GM12864 (cell line): ENCODE measurements at regions not wholly inside any gene's neighbourhood (a gene's known extent, or its start where the extent isn't known, plus 50 kb on each side); places are given as distances from the start of the nearest gene placed in this dataset.

ENCODE experiments used
- DNase-seq: peaks from one replicate; pipeline ENCODE4 v3.0.0-alpha.2; 2011; ENCODE audit warnings: low read depth
- H3K4me3 ChIP-seq: 2 replicates; pipeline ENCODE4 v1.5.1; 2011; ENCODE audit warnings: mild to moderate bottlenecking, low read depth, low read length, control low read depth
- TF ChIP-seq, protein P1 (sequence below): IDR thresholded peaks from 2 replicates; pipeline ENCODE4 v1.5.1; 2011; ENCODE audit warnings: low read depth, mild to moderate bottlenecking, moderate library complexity, low read length, control low read depth, inconsistent platforms; ENCODE audit errors: missing control alignments

DNA sequence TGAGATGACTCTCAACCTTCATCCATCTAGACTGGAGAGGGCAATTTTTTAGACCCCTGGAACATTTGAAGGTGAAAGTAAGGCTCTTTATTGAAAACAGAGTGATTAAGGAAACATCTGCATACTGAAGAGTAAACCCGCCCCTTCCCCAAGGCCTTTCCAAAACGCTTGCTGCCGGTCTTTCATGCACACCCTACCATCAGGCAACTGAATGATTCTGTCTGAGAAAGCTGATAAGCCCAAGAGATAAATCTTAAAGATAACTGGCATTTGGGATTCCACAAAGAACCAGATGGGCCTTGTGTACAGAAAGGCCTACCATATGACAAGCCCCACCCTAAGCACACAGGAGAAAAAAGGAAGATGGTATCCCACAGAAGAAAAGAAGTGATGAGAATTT lies 54.4 kb upstream of the PIK3R1 start:
- H3K4me3 ChIP-seq: no peak overlapping the region
- DNase-seq: no peak
- TF ChIP-seq, protein P1, sequence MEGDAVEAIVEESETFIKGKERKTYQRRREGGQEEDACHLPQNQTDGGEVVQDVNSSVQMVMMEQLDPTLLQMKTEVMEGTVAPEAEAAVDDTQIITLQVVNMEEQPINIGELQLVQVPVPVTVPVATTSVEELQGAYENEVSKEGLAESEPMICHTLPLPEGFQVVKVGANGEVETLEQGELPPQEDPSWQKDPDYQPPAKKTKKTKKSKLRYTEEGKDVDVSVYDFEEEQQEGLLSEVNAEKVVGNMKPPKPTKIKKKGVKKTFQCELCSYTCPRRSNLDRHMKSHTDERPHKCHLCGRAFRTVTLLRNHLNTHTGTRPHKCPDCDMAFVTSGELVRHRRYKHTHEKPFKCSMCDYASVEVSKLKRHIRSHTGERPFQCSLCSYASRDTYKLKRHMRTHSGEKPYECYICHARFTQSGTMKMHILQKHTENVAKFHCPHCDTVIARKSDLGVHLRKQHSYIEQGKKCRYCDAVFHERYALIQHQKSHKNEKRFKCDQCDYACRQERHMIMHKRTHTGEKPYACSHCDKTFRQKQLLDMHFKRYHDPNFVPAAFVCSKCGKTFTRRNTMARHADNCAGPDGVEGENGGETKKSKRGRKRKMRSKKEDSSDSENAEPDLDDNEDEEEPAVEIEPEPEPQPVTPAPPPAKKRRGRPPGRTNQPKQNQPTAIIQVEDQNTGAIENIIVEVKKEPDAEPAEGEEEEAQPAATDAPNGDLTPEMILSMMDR: no peak

DNA sequence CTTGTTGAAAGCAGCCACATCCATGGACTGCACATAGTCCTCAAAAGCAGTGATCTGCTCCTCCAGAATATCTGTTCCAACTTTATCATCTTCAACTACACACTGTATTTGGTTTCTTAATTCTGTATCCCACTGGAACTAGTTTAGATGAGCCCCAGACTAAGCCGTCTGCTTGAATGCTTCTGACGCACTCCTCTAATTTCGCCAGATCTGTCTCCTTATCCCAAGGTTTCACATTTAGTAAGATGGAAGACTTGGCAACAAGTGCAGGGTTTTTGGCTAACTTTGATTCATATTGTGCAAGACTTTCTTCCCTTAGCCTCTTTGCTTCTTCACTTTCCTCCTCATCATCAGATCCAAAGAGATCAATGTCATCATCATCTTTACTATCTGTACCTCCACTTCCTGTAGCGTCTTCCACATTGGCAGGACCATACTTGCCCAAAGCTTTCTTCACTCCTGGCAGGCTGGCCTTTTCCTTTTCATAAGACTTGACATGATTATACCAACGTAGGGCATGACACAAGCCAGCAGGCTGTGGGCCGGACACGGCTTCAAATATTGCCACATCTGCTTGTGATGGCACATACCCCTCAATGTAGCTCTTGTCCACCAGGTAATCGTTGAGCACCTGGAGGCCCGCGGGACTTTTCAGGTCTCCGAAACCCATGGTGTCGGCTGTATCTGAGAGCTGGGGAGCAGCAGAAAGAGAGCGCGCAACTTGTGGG lies 56.2 kb upstream of the PIK3R1 start:
- no peak overlapping the region for H3K4me3 ChIP-seq
- TF ChIP-seq, protein P1: no peak
- DNase-seq: no peak

DNA sequence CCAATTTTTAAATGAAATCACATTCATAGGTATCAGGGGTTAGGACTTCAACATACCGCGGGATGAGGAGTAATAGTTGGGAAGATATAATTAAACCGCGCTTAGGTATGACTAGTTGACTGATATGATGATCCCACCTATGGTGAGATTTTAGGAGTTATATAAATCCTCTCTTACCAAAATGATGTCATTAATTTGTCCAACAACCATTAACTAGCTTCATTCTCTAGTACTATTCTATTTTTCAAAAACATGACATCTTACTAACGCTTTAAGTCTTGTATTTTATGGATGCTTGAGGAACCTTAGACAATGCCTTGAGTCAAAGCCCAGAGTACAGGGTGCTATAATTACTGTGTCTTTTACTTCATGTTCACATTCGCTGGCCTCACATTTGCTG lies 59.6 kb upstream of the PIK3R1 start:
- no peak for DNase-seq
- TF ChIP-seq, protein P1: no peak
- no peak overlapping the region for H3K4me3 ChIP-seq

DNA sequence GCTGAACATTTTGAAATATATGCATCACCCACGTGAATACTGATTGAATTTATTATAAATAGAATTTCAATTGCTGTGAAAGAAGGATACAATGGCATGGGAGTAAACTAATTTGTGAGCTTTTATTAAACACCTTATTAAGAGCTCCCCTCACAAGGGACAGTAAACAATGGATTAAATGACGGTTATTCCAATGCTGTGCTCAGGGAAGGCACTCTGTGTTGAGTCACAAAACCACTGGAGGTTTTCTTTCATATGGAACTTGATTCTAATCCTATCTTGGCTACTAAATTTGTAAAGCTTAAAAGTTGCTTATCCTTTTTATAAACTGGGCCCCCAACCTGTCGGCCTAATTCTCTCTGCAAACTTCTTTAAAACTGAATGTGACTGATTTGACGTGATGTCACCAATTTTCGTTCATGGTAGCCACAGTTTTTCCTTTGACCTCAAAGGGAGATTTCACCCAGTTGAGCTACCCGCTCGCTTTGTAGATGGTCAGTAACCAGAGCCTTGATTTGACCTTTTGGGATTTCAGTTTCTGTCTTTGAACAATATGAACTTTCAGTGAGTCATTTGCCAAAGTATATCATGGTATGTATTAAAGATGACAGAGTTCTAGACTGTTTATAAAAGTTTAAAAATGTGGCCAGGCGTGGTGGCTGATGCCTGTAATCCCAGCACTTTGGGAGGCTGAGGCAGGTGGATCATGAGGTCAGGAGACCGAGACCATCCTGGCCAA lies 61.3 kb upstream of the PIK3R1 start:
- H3K4me3 ChIP-seq: no peak overlapping the region
- TF ChIP-seq, protein P1: no peak
- no peak for DNase-seq

DNA sequence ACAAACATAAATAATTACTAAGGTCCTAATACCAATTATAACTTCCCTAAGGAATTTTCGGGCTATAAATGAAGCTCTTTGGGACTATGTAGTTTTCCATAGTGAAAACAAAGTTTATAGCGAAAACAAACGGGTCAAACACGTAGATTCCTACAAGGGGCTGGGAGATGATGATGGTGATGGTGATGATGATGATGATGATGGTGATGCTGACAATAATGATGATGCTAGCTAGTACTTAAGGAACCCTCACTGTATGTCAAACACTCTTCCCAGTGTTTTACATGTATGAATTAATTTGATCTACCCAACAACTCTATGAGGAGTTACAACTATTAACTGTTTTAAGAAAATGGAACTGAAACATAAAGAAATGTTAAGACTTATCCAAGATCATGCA lies 63.7 kb upstream of the PIK3R1 start:
- no peak overlapping the region for H3K4me3 ChIP-seq
- TF ChIP-seq, protein P1: no peak
- no peak for DNase-seq

DNA sequence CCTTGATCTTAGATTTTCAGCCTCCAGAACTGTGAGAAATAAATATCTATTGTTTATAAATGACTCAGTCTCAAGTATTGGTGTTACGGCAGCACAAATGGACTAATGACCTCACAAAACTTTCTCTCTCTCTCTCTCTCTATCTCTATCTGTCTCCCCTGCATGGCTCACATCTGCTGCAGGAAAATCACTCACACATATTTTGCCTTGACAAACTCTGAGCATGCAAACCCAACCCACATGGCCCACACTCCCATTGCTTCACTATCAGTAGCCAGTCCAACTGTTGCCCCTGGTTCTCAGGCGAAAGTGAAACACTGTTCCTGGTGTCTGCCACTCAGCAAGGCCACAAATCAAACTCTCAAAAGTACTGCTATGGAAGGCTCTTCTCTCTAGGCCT lies 66.4 kb upstream of the PIK3R1 start:
- no peak overlapping the region for H3K4me3 ChIP-seq
- TF ChIP-seq, protein P1: no peak
- DNase-seq: no peak
